Vagina (tissue), 2 donors: ENCODE measurements at regions not wholly inside any gene's neighbourhood (a gene's known extent, or its start where the extent isn't known, plus 50 kb on each side); places are given as distances from the start of the nearest gene placed in this dataset.

Experiments
- POLR2A ChIP-seq, 2 donors: fragments of 450-650 bp; IDR thresholded peaks; one replicate each; pipeline ENCODE4 v1.6.1; 2017; ENCODE audit warnings: antibody characterized with exemption in 2 of 2, mild to moderate bottlenecking in 2 of 2, moderate library complexity in 2 of 2
- TF ChIP-seq, protein P1 (sequence below), 3 experiments: fragments of 450-650 bp in 2 of 3; fragments of 200-600 bp in 1 of 3; sonication (generic) in 1 of 3; IDR thresholded peaks; one replicate each; pipeline ENCODE4 v1.5.1; 2017 to 2019; ENCODE audit warnings: antibody characterized with exemption in 3 of 3, mild to moderate bottlenecking in 2 of 3, moderate library complexity in 2 of 3

DNA sequence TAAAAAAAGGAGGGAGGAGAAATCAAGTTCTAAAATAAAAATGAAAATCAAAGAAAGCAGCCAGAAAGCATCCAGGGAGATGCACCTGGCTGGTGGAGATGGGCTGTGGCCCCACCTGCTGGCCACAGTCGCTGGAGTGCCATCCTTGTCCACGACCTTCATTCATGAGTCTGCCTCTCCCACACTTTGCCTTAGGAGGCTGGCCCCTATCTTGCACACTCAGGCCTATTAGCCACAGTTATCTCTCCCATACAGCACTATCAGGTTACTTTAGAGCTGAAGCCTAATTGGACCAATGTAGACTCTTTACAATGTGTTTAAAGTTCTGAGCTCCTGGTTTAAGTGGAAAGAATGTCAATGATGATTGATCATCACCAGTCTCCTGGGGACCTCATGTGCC lies 392.0 kb upstream of the RORA start:
- TF ChIP-seq, protein P1, sequence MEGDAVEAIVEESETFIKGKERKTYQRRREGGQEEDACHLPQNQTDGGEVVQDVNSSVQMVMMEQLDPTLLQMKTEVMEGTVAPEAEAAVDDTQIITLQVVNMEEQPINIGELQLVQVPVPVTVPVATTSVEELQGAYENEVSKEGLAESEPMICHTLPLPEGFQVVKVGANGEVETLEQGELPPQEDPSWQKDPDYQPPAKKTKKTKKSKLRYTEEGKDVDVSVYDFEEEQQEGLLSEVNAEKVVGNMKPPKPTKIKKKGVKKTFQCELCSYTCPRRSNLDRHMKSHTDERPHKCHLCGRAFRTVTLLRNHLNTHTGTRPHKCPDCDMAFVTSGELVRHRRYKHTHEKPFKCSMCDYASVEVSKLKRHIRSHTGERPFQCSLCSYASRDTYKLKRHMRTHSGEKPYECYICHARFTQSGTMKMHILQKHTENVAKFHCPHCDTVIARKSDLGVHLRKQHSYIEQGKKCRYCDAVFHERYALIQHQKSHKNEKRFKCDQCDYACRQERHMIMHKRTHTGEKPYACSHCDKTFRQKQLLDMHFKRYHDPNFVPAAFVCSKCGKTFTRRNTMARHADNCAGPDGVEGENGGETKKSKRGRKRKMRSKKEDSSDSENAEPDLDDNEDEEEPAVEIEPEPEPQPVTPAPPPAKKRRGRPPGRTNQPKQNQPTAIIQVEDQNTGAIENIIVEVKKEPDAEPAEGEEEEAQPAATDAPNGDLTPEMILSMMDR (IDR thresholded peaks at IDR 0.05) = peak in 1 of 3 experiments; percentile 12
- TF ChIP-seq POLR2A (IDR thresholded peaks at IDR 0.05) = no peak
